GM12873 (cell line): ENCODE measurements at regions not wholly inside any gene's neighbourhood (a gene's known extent, or its start where the extent isn't known, plus 50 kb on each side); places are given as distances from the start of the nearest gene placed in this dataset.

Experiments
- TF ChIP-seq, protein P1 (sequence below): IDR thresholded peaks from 2 replicates; pipeline ENCODE4 v1.5.1; 2012; ENCODE audit warnings: low read depth, mild to moderate bottlenecking, moderate library complexity, low read length, control low read depth; ENCODE audit not compliant: insufficient read depth; ENCODE audit errors: missing control alignments

DNA sequence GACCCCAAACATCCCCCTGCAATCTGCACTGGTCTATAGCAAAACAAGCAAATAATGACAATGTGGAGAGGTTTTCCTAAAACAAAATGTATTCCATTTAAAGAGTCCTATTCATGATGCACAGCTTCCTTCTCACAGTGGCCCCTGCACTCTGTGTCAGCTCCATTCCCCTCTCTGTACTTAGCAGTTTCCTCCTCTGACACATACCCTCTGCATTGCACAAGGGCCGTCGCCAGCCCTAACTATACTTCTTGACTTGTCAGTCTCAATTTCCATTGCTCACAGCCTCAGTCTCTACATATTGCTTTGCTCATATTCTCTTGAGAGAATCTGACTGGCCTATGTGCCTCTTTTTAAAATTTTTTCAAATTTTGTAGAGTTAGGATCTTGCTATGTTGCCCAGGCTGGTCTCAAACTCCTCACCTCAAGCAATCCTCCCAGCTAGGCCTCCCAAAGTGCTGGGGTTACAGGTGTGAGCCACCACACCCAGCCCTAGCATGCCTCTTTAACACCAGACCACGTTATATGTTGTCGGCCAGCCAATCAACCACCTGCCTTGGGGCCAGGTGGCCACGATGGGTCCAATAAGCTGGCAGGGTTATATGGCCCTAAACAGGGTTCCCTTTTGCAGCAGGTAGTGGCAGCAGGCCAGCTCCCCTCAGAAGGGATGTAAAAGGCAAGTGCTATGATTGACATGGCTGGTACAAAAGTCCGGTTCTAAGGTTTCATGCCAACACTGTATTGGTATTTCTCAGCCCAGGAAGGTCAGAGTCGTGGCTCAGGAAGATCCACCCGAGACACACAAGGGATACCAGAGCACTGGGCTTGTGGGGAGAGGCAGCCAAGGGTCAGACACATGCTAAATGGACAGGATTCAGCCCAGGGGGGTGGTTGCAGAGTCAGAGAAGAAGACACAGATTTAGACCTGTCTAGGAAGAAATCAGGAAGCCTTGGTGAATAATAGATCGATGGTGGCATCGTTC, 59.0 kb upstream of the SMAD3 start:
- TF ChIP-seq, protein P1, sequence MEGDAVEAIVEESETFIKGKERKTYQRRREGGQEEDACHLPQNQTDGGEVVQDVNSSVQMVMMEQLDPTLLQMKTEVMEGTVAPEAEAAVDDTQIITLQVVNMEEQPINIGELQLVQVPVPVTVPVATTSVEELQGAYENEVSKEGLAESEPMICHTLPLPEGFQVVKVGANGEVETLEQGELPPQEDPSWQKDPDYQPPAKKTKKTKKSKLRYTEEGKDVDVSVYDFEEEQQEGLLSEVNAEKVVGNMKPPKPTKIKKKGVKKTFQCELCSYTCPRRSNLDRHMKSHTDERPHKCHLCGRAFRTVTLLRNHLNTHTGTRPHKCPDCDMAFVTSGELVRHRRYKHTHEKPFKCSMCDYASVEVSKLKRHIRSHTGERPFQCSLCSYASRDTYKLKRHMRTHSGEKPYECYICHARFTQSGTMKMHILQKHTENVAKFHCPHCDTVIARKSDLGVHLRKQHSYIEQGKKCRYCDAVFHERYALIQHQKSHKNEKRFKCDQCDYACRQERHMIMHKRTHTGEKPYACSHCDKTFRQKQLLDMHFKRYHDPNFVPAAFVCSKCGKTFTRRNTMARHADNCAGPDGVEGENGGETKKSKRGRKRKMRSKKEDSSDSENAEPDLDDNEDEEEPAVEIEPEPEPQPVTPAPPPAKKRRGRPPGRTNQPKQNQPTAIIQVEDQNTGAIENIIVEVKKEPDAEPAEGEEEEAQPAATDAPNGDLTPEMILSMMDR: no peak

GRCh38 chr15:67009576-67010569, 55.5 kb upstream of the SMAD3 start:
- TF ChIP-seq, protein P1: no peak

- TF ChIP-seq, protein P1: no peak
These were observed 54.3 kb upstream of the SMAD3 start for GRCh38 chr15:67010898-67011616.

- TF ChIP-seq, protein P1: no peak
These were observed 53.8 kb upstream of the SMAD3 start for GRCh38 chr15:67011617-67012005.

DNA sequence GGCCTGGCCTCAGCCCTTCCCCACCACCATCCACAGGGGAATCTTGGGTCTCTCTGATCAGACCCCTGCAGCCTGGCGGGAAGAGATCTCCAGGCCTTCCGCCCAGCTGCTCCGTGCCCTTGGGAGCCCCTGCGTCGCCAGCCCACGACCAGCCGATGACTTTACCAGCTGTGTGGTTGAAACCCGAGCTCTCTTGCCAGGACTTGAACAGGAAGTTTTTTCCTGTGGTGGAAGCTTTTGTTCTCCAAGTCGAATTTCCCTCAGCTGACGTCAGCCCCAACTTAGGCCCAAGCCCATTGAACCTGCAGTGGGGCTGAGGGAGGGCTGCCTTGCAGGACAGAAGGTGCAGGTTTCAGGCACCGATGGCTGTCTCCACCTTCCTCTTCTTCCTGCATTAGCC, 51.7 kb upstream of the SMAD3 start:
- TF ChIP-seq, protein P1: no peak
